Brain microvascular endothelial cell (primary cell): ENCODE measurements at regions not wholly inside any gene's neighbourhood (a gene's known extent, or its start where the extent isn't known, plus 50 kb on each side); places are given as distances from the start of the nearest gene placed in this dataset.

ENCODE experiments used
- DNase-seq: peaks from one replicate; pipeline ENCODE4 v3.0.0-alpha.2; 2020
- H3K27ac ChIP-seq: fragments of 250-450 bp; sonication (Bioruptor Pico); 2 replicates; pipeline ENCODE4 v1.5.1; 2020; ENCODE audit warnings: mild to moderate bottlenecking, moderate library complexity
- H3K27me3 ChIP-seq: fragments of 250-450 bp; sonication (Bioruptor Pico); replicated peaks from 2 replicates; pipeline ENCODE4 v1.5.1; 2020; ENCODE audit warnings: mild to moderate bottlenecking
- H3K36me3 ChIP-seq: fragments of 250-450 bp; sonication (Bioruptor Pico); replicated peaks from 2 replicates; pipeline ENCODE4 v1.5.1; 2020; ENCODE audit warnings: mild to moderate bottlenecking
- H3K4me3 ChIP-seq: 2 replicates; pipeline ENCODE4 v1.5.1; 2011; ENCODE audit warnings: low read depth, mild to moderate bottlenecking, control low read depth, low read length, moderate library complexity
- in situ Hi-C: cut with HindIII; loops from 2 replicates; pipeline ENCODE4 v1.10.0; 2017; ENCODE audit warnings: low sequenced_read_pairs, low pct_ligation_motif_present
- TF ChIP-seq, protein P1 (sequence below): IDR thresholded peaks from 2 replicates; pipeline ENCODE4 v1.5.1; 2011; ENCODE audit warnings: low read depth, mild to moderate bottlenecking, moderate library complexity, low read length, control low read depth, inconsistent platforms; ENCODE audit errors: missing control alignments

DNA sequence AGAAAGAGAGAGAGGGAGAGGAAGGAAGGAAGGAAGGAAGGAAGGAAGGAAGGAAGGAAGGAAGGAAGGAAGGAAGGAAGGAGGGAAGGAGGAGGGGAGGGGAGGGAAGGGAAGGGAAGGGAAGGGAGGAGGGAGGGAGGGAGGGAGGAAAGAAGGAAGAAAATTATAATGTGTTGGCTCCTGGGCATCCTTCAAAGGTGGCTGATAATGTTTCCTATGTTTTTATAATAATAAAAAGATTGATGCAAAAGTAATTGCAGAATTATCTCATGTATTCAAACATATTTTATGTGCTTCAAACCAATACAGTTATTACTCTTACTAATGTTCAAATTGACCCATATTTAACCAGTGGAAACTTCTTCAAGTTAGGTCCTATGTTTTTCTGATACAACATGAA, 260.9 kb downstream of the LNPK start:
- TF ChIP-seq, protein P1, sequence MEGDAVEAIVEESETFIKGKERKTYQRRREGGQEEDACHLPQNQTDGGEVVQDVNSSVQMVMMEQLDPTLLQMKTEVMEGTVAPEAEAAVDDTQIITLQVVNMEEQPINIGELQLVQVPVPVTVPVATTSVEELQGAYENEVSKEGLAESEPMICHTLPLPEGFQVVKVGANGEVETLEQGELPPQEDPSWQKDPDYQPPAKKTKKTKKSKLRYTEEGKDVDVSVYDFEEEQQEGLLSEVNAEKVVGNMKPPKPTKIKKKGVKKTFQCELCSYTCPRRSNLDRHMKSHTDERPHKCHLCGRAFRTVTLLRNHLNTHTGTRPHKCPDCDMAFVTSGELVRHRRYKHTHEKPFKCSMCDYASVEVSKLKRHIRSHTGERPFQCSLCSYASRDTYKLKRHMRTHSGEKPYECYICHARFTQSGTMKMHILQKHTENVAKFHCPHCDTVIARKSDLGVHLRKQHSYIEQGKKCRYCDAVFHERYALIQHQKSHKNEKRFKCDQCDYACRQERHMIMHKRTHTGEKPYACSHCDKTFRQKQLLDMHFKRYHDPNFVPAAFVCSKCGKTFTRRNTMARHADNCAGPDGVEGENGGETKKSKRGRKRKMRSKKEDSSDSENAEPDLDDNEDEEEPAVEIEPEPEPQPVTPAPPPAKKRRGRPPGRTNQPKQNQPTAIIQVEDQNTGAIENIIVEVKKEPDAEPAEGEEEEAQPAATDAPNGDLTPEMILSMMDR: no peak
- in situ Hi-C loops: no loop called here
- no peak for DNase-seq
- no peak overlapping the region for H3K27ac ChIP-seq
- no peaks in the 10 kb centered on the region for H3K36me3 ChIP-seq
- no peak overlapping the region for H3K4me3 ChIP-seq
- no peaks in the 10 kb centered on the region for H3K27me3 ChIP-seq

- Histone ChIP-seq H3K36me3 (no peaks in the 10 kb centered on the region), H3K27me3 (no peaks in the 10 kb centered on the region), H3K27ac (no peak overlapping the region), H3K4me3 (no peak overlapping the region)
- DNase-seq: no peak
- TF ChIP-seq, protein P1: no peak
- in situ Hi-C loops: no loop called here
Measured at GRCh38 chr2:175737722-175738361, 264.2 kb downstream of the LNPK start.

DNA sequence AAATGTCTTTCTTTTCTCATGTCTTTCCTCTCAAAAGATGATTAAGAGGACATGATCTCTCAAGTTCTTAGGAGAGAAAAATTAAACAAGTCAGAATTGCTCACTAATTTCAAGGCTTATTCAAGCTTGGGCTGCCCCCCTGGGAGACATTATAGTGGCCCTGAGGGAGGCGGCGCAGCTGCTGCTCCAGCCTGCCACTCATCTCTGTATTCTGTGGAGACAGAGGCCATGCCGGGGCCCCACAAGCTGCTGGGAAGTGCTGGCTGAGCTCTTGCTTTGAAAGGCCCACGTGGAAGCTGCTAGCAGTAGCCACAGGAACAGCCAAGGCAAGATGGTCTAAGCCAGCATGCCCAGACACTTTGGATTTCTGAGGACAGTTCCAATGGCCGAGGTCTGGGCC, 267.4 kb downstream of the LNPK start:
- Histone ChIP-seq H3K36me3 (no peaks in the 10 kb centered on the region), H3K4me3 (no peak overlapping the region), H3K27ac (no peak overlapping the region), H3K27me3 (no peaks in the 10 kb centered on the region)
- in situ Hi-C loops: no loop called here
- TF ChIP-seq, protein P1: no peak
- DNase-seq: no peak

- TF ChIP-seq, protein P1: no peak
- no peak overlapping the region for H3K27ac ChIP-seq
- no peaks in the 10 kb centered on the region for H3K36me3 ChIP-seq
- no peaks in the 10 kb centered on the region for H3K27me3 ChIP-seq
- in situ Hi-C loops: no loop called here
- DNase-seq: no peak
- no peak overlapping the region for H3K4me3 ChIP-seq
Measured at GRCh38 chr2:175732531-175732930, 269.5 kb downstream of the LNPK start.

DNA sequence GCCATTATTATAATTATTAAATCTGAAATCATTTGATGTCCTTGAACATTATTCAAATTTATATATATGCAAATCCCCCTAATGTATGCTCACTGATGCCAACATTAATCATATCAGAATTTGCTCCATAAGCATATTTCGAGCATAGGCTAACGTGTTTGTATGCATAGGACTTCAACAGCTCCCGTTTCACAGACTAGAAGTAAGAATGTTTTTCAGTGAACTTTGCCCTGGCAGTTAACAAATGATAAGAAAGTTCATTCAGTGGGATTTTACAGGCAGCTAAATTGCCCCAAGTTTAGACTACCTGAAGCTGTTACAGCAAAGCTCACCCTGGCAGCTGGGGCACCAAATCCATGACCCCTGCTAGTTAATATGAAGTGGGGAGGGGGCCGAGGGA, 272.0 kb downstream of the LNPK start:
- Histone ChIP-seq H3K27me3 (no peaks in the 10 kb centered on the region), H3K4me3 (no peak overlapping the region), H3K27ac (no peak overlapping the region), H3K36me3 (no peaks in the 10 kb centered on the region)
- no peak for DNase-seq
- TF ChIP-seq, protein P1: no peak
- in situ Hi-C loops: no loop called here
